ENCODE measurements at regions not wholly inside any gene's neighbourhood (a gene's known extent, or its start where the extent isn't known, plus 50 kb on each side); places are given as distances from the start of the nearest gene placed in this dataset.
A peak's percentile ranks its signal among the peaks of the same experiment; 100 is the strongest.

DNA sequence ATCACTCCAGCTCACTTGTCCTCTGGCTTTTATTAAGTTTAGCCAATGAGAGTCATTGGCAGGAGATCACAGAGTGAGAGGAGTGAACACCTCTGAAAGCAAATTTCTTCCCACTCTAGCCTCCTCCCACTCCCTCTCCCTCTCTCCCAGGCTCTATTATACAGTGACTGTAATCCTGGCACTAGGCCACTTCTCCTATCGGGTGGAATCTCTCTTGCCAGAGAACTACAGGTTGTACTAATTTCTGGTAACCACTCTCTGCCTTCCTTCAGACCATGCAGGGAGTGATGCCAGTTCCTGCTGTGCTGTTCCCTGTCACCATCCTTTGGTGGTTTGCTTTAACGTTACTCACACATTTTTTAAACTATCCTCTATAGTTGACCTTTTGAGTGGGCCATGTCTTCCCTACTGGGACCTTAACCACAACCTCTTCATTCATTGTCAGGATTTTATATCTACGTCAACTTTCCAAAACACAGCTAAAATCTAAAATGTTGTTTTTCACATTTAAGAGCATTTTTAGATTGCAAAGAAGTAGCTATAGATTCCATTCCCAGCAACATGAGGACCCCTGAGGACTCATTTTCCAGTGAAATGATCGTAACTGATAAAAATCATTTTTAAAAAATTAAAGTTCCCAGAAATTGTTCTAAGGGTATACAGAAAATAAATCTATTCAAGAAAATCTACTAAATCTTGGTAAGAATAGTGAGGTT lies 217.1 kb downstream of the MREG start (continued):
- TF ChIP-seq, protein P1, sequence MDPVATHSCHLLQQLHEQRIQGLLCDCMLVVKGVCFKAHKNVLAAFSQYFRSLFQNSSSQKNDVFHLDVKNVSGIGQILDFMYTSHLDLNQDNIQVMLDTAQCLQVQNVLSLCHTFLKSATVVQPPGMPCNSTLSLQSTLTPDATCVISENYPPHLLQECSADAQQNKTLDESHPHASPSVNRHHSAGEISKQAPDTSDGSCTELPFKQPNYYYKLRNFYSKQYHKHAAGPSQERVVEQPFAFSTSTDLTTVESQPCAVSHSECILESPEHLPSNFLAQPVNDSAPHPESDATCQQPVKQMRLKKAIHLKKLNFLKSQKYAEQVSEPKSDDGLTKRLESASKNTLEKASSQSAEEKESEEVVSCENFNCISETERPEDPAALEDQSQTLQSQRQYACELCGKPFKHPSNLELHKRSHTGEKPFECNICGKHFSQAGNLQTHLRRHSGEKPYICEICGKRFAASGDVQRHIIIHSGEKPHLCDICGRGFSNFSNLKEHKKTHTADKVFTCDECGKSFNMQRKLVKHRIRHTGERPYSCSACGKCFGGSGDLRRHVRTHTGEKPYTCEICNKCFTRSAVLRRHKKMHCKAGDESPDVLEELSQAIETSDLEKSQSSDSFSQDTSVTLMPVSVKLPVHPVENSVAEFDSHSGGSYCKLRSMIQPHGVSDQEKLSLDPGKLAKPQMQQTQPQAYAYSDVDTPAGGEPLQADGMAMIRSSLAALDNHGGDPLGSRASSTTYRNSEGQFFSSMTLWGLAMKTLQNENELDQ (CRISPR knock-in tag; IDR thresholded peaks at IDR 0.05; ENCODE audit: borderline replicate concordance), result no peak
- TF ChIP-seq PTBP1 (IDR thresholded peaks at IDR 0.05; ENCODE audit: low read depth, low read length) (no peak), NFIC (IDR thresholded peaks at IDR 0.05) (peak; percentile 87), NFYB (IDR thresholded peaks at IDR 0.05; ENCODE audit: extremely low read depth, insufficient read length) (no peak)
- TF ChIP-seq, protein P2, sequence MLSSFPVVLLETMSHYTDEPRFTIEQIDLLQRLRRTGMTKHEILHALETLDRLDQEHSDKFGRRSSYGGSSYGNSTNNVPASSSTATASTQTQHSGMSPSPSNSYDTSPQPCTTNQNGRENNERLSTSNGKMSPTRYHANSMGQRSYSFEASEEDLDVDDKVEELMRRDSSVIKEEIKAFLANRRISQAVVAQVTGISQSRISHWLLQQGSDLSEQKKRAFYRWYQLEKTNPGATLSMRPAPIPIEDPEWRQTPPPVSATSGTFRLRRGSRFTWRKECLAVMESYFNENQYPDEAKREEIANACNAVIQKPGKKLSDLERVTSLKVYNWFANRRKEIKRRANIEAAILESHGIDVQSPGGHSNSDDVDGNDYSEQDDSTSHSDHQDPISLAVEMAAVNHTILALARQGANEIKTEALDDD (IDR thresholded peaks at IDR 0.05), result peak; percentile 67; the same call in 1 of the 2 replicates
